Stomach smooth muscle (tissue), 2 donors: ENCODE measurements at regions not wholly inside any gene's neighbourhood (a gene's known extent, or its start where the extent isn't known, plus 50 kb on each side); places are given as distances from the start of the nearest gene placed in this dataset.

Source experiments
- H3K27ac ChIP-seq: one replicate; pipeline ENCODE4 v1.7.0; 2013; ENCODE audit warnings: mild to moderate bottlenecking, low read length, inconsistent platforms
- H3K27me3 ChIP-seq, 2 donors: one replicate each; pipeline ENCODE4 v1.7.0; 2013; ENCODE audit warnings: low read length in 2 of 2; ENCODE audit not compliant: insufficient read depth in 2 of 2, control insufficient read depth in 1 of 2
- H3K36me3 ChIP-seq, 2 donors: one replicate each; pipeline ENCODE4 v1.7.0; 2013; ENCODE audit warnings: low read length in 2 of 2; ENCODE audit not compliant: control insufficient read depth in 2 of 2, insufficient read depth in 2 of 2
- H3K4me1 ChIP-seq: one replicate; pipeline ENCODE4 v1.7.0; 2013; ENCODE audit warnings: low read length; ENCODE audit not compliant: control insufficient read depth, insufficient read depth
- H3K4me3 ChIP-seq, 2 donors: one replicate each; pipeline ENCODE4 v1.7.0; 2013; ENCODE audit warnings: low read length in 2 of 2
- H3K9ac ChIP-seq, 2 donors: one replicate each; pipeline ENCODE4 v1.7.0; 2013; ENCODE audit warnings: low read length in 2 of 2, mild to moderate bottlenecking in 1 of 2
- H3K9me3 ChIP-seq, 2 donors: one replicate each; pipeline ENCODE4 v1.7.0; 2013; ENCODE audit warnings: low read length in 2 of 2; ENCODE audit not compliant: control insufficient read depth in 2 of 2
- donor health status: healthy.
- donor health status: Pancreatic carcinoma.

DNA sequence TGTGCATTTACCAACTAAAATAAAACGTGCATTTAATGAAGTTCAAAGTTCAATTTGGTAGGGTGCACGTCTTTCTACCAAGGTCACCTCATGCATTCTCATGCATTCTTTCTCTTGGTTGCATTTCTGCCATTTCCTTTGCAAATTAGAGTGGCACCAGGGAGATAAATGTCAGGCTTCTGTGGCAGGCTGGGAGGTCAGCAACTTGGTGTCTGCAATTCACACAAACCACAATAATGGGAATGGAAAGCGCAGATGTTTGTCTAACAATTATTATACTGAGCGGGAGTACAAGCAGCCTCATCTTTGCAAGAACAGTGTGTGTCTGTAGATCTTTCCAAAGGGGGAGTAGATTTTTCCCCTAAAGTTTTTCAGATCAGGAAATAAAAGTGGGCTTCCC, 411.7 kb downstream of the DMRT2 start:
- Histone ChIP-seq H3K27me3 (no peaks in the 10 kb centered on the region), H3K36me3 (no peaks in the 10 kb centered on the region), H3K9ac (no peak overlapping the region), H3K27ac (no peak overlapping the region), H3K4me3 (no peak overlapping the region), H3K9me3 (peaks cover 0 to 1% of the 10 kb centered on the region in 2 donors), H3K4me1 (no peaks in the 10 kb centered on the region)

DNA sequence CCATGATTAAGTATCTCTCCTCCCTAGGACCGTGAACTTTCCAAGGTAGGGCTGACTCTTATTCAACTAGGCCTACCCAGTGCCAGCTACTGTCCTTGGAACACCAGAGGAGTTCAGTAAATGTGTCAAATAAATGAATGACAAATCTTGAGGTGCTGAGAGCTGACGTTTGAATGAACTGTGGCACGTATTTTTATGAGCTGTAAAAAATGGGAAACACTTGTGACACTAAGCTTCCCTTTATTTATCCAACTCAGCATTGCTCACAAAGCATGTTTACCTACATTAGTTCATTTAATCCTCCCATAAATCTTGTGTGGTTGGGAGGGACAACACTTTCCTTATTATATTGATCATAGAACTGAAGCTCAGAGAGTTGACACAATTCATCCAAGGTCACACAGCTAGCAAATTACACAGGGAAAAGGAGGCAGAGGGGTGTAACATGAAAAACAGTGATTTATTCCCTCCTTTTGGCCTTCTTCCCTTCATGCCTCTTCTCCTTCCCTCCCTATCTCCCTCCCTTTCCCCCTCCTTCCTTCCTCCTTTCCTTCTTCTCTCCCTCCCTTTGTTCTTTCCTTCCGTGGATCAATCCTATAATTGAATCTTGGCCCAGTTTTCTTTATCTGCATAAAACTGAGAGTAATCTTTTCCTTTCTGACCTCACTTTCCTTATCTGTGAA, 412.6 kb downstream of the DMRT2 start:
- Histone ChIP-seq H3K27ac (no peak overlapping the region), H3K27me3 (no peaks in the 10 kb centered on the region), H3K36me3 (no peaks in the 10 kb centered on the region), H3K9me3 (peaks cover 0 to 1% of the 10 kb centered on the region in 2 donors), H3K4me3 (no peak overlapping the region), H3K9ac (no peak overlapping the region), H3K4me1 (no peaks in the 10 kb centered on the region)

DNA sequence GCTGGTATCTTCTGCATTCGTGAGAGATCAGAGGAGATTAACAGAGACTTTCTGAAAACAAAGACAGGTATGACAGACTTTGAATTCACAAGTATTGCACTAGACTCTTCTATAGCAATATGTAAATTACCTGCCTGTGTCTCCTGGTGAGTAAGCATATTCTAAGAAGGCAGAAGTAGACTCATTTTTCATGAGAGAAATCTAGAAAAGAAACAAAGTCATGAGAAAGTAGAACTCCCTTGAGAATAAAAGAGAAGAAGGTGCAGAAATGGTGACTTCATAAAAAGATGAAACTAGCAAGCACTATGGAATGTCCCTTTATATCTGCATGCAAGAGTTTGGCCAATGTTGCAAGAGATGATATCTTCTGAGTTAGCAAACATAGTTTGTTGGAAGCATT, 419.8 kb downstream of the DMRT2 start:
- H3K9ac ChIP-seq = no peak overlapping the region
- no peak overlapping the region for H3K4me3 ChIP-seq
- no peaks in the 10 kb centered on the region for H3K36me3 ChIP-seq
- peaks cover 0 to 1% of the 10 kb centered on the region in 2 donors for H3K9me3 ChIP-seq
- H3K27ac ChIP-seq = no peak overlapping the region
- H3K4me1 ChIP-seq = no peaks in the 10 kb centered on the region
- H3K27me3 ChIP-seq = no peaks in the 10 kb centered on the region

DNA sequence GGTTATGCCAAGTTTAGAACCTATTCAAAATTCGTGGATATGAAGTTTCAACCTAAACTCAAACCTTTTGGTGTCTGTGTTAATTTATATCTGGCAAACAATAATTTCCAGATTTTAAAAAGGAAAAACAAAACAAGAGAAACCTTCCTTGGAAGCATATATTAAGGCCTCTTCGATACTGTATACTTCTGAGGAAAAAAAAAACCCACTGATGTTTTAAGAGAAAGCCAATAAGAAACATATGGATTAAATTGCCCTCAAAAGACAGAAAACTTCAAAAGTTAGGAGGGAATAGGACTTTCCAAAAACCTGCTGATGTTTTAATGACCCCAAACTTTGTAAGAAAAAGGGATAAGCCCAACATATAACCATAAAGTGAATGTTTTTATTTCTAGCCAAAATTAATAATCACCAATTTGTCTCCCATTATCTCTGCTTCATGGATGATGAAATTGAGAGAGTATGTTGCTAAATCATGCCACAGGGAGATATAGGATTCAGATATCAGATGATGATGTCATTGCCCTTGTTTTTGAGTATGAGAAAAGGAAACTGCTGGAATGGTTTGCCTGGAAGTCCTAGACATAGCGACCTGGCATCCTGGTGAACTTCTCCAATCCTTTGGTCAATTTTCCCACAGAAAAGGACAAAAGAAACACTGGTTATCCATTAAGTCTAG, 423.9 kb downstream of the DMRT2 start:
- no peaks in the 10 kb centered on the region for H3K4me1 ChIP-seq
- H3K27ac ChIP-seq = no peak overlapping the region

DNA sequence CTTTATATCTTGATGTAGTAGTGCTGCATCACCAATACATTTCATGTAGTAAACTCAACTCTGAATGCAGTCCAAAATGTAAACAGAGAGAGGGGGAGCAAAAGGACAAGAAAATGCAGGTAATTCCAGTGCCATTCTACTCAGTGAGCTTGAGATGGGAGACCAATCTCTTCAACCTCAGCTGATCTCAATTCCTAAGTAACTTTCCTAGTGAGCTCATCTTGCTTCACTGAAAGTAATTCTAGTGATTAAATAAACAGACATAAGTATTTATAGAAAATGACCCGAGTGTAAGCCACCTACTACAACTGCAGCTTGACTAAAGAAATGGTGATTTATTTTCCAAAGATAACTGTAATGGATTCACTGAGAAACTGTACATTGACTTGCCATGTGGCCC, 424.5 kb downstream of the DMRT2 start:
- no peak overlapping the region for H3K27ac ChIP-seq
- no peaks in the 10 kb centered on the region for H3K36me3 ChIP-seq
- H3K4me3 ChIP-seq = no peak overlapping the region
- H3K9me3 ChIP-seq = no peaks in the 10 kb centered on the region
- H3K9ac ChIP-seq = no peak overlapping the region
- H3K27me3 ChIP-seq = no peaks in the 10 kb centered on the region
- no peaks in the 10 kb centered on the region for H3K4me1 ChIP-seq

More for the DNA sequence above, 423.9 kb downstream of the DMRT2 start:
- H3K9me3 ChIP-seq = no peaks in the 10 kb centered on the region
- no peak overlapping the region for H3K9ac ChIP-seq
- H3K36me3 ChIP-seq = no peaks in the 10 kb centered on the region
- no peaks in the 10 kb centered on the region for H3K27me3 ChIP-seq
- no peak overlapping the region for H3K4me3 ChIP-seq

DNA sequence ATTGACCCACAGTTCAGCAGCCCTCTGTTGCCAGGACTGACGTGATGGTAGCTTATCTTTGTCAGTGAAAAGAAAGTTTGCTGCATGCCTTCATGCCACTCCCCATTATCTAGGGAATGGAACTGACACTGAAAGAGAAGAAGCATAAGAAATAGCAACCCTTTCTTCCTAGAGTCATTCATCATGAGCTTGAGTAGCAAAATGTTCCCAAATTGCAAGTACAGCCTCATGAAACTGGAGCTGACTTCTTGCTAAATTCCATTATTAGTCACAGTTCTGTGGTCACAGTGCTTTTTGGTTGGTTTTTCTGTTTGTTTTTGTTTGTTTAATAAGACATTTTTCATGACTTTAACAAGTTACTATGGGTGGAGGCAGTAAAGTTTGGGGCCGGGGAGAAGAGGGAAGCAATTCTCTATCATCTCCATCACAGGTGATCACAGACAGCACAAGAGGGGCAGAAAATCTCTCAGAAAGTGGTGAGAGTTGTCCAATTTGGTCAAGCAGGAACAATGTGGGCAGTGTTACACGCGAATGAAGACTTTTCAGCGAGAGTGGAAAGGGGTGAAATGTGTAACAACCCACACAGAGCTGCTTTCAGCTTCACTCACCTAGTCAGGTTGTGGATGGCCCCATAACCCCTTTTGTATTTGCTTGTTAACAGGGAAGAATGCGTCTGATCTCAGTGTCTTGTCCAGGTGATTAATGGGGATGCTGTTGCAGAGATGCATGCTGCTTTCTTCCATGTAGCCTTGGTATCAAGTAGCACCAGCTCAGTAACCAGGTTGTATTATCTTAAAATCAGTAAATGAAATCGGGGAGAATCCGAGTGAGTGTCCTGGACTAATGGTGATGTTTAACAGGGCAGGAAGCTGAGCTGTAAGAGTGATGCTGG, 440.4 kb downstream of the DMRT2 start:
- no peak overlapping the region for H3K27ac ChIP-seq
- H3K4me3 ChIP-seq = no peak overlapping the region
- no peaks in the 10 kb centered on the region for H3K9me3 ChIP-seq
- no peaks in the 10 kb centered on the region for H3K27me3 ChIP-seq
- H3K9ac ChIP-seq = no peak overlapping the region
- H3K36me3 ChIP-seq = no peaks in the 10 kb centered on the region
- no peaks in the 10 kb centered on the region for H3K4me1 ChIP-seq

DNA sequence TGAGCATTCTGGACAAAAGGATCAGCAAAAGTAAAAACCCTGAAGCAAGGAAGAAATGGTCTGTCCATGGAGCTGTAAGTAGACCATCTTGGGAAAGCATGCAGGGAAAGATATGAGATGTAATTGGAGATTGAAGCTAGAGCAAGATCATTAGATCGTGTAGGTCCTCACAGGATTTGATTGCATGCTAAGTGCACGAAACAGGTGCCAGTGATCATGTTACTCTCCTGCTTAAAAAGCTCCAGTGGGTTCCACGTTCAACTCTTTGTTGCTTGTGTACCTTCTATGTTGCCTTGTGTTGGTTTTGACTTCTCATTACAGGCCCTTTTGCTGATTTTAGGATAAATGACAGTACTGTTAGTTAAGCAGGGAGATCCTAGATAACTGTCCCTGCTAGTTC, 442.0 kb downstream of the DMRT2 start:
- Histone ChIP-seq H3K27me3 (no peaks in the 10 kb centered on the region), H3K9ac (no peak overlapping the region), H3K4me3 (no peak overlapping the region), H3K9me3 (no peaks in the 10 kb centered on the region), H3K27ac (no peak overlapping the region), H3K4me1 (no peaks in the 10 kb centered on the region), H3K36me3 (no peaks in the 10 kb centered on the region)

DNA sequence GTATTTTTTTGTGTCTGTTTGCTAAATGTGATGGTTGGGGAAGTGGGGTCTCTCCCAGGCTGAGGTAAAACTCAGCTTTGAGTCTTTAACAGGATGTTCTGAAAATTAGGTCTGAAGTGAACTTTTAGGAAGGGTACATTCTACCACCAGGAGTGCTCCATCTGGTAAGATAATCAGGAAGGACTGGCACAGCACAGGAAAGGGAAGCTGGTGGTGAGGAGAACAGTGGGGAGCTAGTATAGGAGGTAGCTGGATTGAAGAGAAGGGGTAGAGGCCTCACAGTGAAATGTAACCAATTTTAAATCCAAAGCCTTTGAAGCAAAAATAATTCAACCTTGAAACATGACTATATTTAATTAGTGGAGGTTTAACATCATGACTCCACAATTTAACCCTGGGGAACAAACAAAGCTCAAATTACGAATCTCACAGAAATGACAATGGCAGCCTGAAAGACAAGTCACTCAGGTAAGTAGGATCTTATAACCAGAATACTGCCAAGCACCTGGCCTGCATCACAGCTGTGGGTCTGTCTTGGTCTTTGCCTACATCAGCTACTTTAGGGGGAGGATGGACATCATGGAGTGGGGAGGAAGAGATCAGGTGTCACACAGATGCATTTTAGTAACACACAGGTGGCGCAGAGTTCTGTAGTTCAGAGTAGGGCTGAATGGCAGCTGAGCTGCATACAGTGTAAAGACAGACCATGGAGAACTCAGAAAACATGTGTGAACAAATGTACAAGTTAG, 445.3 kb downstream of the DMRT2 start:
- Histone ChIP-seq H3K4me1 (no peaks in the 10 kb centered on the region), H3K27me3 (no peaks in the 10 kb centered on the region), H3K27ac (no peak overlapping the region), H3K4me3 (no peak overlapping the region), H3K9me3 (no peaks in the 10 kb centered on the region), H3K9ac (no peak overlapping the region), H3K36me3 (no peaks in the 10 kb centered on the region)

DNA sequence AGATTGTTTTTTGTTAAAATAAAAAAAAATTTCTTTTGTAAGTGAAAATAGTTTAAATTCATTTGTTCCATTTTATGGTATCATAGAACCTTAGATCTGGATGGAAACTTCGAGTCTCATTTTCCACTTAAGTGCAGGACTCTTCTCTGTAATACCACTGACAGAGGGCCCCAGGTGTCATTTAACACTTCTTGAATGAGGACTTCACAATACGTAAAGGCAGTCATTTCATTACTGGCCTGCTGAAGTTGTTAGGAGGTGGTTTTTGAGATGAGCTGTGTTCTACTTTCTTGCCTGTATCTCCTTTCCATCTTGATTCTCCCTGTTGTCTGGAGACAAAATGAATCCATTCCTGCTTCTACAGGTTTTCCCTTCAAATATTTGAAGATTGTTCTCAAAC, 455.3 kb downstream of the DMRT2 start:
- Histone ChIP-seq H3K36me3 (no peaks in the 10 kb centered on the region), H3K27me3 (no peaks in the 10 kb centered on the region), H3K9me3 (no peaks in the 10 kb centered on the region), H3K4me1 (no peaks in the 10 kb centered on the region), H3K4me3 (no peak overlapping the region), H3K27ac (no peak overlapping the region), H3K9ac (no peak overlapping the region)

DNA sequence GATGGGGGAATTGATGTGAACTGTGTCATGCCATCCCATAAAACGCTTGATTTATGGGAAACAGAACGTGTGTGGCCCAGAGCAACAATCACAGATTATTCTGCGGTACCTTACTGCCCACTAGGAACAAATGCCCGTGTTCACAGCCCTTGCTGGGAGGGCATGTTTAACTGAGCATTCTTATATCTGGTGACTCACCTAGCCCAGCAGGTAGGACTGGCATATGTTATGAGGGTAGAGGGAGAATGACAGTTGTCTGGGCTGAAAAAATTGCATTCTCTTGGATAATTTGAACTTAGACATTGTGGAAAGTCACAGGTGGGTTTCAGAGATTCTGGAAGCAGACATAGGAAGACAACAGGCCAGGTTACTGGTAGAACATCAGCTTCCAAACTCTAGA, 460.6 kb downstream of the DMRT2 start:
- Histone ChIP-seq H3K9ac (no peak overlapping the region), H3K27ac (no peak overlapping the region), H3K4me1 (no peaks in the 10 kb centered on the region), H3K9me3 (no peaks in the 10 kb centered on the region), H3K27me3 (no peaks in the 10 kb centered on the region), H3K36me3 (no peaks in the 10 kb centered on the region), H3K4me3 (no peak overlapping the region)
